Natural killer cell (primary cell): ENCODE measurements at regions not wholly inside any gene's neighbourhood (a gene's known extent, or its start where the extent isn't known, plus 50 kb on each side); places are given as distances from the start of the nearest gene placed in this dataset.

Experiments used
- ATAC-seq, 3 donors: fragments of 150-1000 bp in 2 of 3; fragments of 200-7000 bp in 1 of 3; cut with Tn5 transposase; 1 replicate in 1 of 3; 2 replicates in 2 of 3; pipeline ENCODE4 v1.10.0; 2021; ENCODE audit warnings: mild to moderate bottlenecking in 2 of 3, moderate library complexity in 2 of 3
- DNase-seq, 2 donors: peaks; one replicate each; pipeline versions ENCODE4 v3.0.0 to v3.0.0-alpha.2; 2013 to 2021; ENCODE audit warnings: mixed read lengths in 1 of 2
- H3K27ac ChIP-seq: one replicate; pipeline ENCODE4 v1.5.1; 2013; ENCODE audit warnings: mild to moderate bottlenecking, low read length
- H3K27me3 ChIP-seq: one replicate; pipeline ENCODE4 v1.6.1; 2013; ENCODE audit warnings: low read length; ENCODE audit not compliant: control insufficient read depth, insufficient read depth
- H3K36me3 ChIP-seq: one replicate; pipeline ENCODE4 v1.6.1; 2013; ENCODE audit warnings: low read length; ENCODE audit not compliant: control insufficient read depth, insufficient read depth
- H3K4me1 ChIP-seq: one replicate; pipeline ENCODE4 v1.6.1; 2013; ENCODE audit warnings: low read length; ENCODE audit not compliant: control insufficient read depth, insufficient read depth
- H3K4me3 ChIP-seq: one replicate; pipeline ENCODE4 v1.5.1; 2013; ENCODE audit warnings: low read length
- H3K9me3 ChIP-seq: one replicate; pipeline ENCODE4 v1.6.1; 2013; ENCODE audit warnings: low read length; ENCODE audit not compliant: control insufficient read depth, insufficient read depth
- H3K27ac Mint-ChIP-seq, 2 donors: one replicate each; pipeline ENCODE4 v1.8.0; 2022; ENCODE audit warnings: mild to moderate bottlenecking in 2 of 2, mixed read lengths in 2 of 2, moderate library complexity in 1 of 2
- H3K27me3 Mint-ChIP-seq, 2 donors: one replicate each; pipeline ENCODE4 v1.8.0; 2022; ENCODE audit warnings: low read depth in 2 of 2, mixed read lengths in 2 of 2
- H3K36me3 Mint-ChIP-seq: one replicate; pipeline ENCODE4 v1.8.0; 2022; ENCODE audit warnings: mixed read lengths
- H3K4me1 Mint-ChIP-seq, 2 donors: one replicate each; pipeline ENCODE4 v1.8.0; 2022; ENCODE audit warnings: mixed read lengths in 2 of 2
- H3K4me3 Mint-ChIP-seq: one replicate; pipeline ENCODE4 v1.8.0; 2022; ENCODE audit warnings: mild to moderate bottlenecking, moderate library complexity, mixed read lengths
- H3K9me3 Mint-ChIP-seq, 2 donors: one replicate each; pipeline ENCODE4 v1.8.0; 2022; ENCODE audit warnings: mixed read lengths in 2 of 2
- WGBS: methylation state at CpG from one replicate; pipeline ENCODE4 v1.1.7; 2013; ENCODE audit warnings: missing lambda C conversion rate; ENCODE audit not compliant: insufficient coverage; 5-methylcytosine and 5-hydroxymethylcytosine counted together
- intact Hi-C: fragments of 100-400 bp; cut with micrococcal nuclease; formaldehyde crosslinking; loops from one replicate; pipeline ENCODE4 v1.14.2; 2022
- TF ChIP-seq, protein P1 (sequence below): fragments of 200-600 bp; IDR thresholded peaks from one replicate; pipeline ENCODE4 v1.8.0; 2022; ENCODE audit warnings: antibody characterized with exemption

GRCh38 chr1:81703756-81704463, 96.8 kb upstream of the ADGRL2 start:
- no peaks in the 10 kb centered on the region for H3K27me3 ChIP-seq
- DNase-seq = no peak
- H3K36me3 ChIP-seq = no peaks in the 10 kb centered on the region
- Mint-ChIP-seq H3K27me3 (no peaks in the 10 kb centered on the region), H3K27ac (no peak overlapping the region), H3K9me3 (peaks cover 17 to 23% of the 10 kb centered on the region in 2 donors), H3K4me1 (no peaks in the 10 kb centered on the region), H3K36me3 (no peaks in the 10 kb centered on the region), H3K4me3 (no peak overlapping the region)
- TF ChIP-seq, protein P1, sequence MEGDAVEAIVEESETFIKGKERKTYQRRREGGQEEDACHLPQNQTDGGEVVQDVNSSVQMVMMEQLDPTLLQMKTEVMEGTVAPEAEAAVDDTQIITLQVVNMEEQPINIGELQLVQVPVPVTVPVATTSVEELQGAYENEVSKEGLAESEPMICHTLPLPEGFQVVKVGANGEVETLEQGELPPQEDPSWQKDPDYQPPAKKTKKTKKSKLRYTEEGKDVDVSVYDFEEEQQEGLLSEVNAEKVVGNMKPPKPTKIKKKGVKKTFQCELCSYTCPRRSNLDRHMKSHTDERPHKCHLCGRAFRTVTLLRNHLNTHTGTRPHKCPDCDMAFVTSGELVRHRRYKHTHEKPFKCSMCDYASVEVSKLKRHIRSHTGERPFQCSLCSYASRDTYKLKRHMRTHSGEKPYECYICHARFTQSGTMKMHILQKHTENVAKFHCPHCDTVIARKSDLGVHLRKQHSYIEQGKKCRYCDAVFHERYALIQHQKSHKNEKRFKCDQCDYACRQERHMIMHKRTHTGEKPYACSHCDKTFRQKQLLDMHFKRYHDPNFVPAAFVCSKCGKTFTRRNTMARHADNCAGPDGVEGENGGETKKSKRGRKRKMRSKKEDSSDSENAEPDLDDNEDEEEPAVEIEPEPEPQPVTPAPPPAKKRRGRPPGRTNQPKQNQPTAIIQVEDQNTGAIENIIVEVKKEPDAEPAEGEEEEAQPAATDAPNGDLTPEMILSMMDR = no peak
- WGBS = 93% methylated on average over 4 of the region's 5 CpGs
- no peaks in the 10 kb centered on the region for H3K4me1 ChIP-seq
- intact Hi-C loops = no loop called here
- no peak overlapping the region for H3K27ac ChIP-seq
- no peaks in the 10 kb centered on the region for H3K9me3 ChIP-seq
- H3K4me3 ChIP-seq = no peak overlapping the region
- no peak for ATAC-seq

- no peaks in the 10 kb centered on the region for H3K36me3 Mint-ChIP-seq
- H3K9me3 Mint-ChIP-seq = peaks cover 17 to 23% of the 10 kb centered on the region in 2 donors
- no peaks in the 10 kb centered on the region for H3K27me3 ChIP-seq
- H3K27ac Mint-ChIP-seq = no peak overlapping the region
- no peak overlapping the region for H3K27ac ChIP-seq
- no peak overlapping the region for H3K4me3 Mint-ChIP-seq
- ATAC-seq = no peak
- no peak overlapping the region for H3K4me3 ChIP-seq
- H3K4me1 ChIP-seq = no peaks in the 10 kb centered on the region
- intact Hi-C loops = no loop called here
- no peaks in the 10 kb centered on the region for H3K36me3 ChIP-seq
- H3K4me1 Mint-ChIP-seq = no peaks in the 10 kb centered on the region
- no peaks in the 10 kb centered on the region for H3K27me3 Mint-ChIP-seq
- H3K9me3 ChIP-seq = no peaks in the 10 kb centered on the region
- TF ChIP-seq, protein P1 = no peak
- no peak for DNase-seq
- WGBS = 75% methylated on average over 2 of the region's 3 CpGs
These were observed 97.4 kb upstream of the ADGRL2 start for GRCh38 chr1:81703391-81703755.

DNA sequence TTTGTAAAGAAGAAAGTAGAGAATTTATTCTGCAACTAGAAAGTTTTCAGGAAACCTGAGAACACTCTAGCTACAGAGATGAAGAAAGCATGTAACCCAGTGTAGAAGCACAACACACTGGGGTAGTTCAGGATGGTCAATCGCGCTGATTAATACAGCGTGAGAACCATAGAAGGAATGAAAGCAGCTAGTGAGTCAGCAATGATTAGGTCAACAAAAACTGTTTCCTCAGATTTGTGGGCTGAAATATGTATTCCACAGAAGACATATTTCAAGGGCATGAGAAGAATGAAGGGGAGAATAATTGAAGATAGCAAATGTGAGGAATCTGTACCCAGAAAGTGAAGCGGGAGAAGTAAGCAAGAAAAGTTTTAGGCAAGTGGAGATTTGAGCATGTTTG, 97.8 kb upstream of the ADGRL2 start:
- ATAC-seq (no peak), DNase-seq (no peak)
- H3K9me3 Mint-ChIP-seq = peaks cover 17 to 23% of the 10 kb centered on the region in 2 donors
- no peaks in the 10 kb centered on the region for H3K4me1 Mint-ChIP-seq
- Histone ChIP-seq H3K4me3 (no peak overlapping the region), H3K9me3 (no peaks in the 10 kb centered on the region), H3K27me3 (no peaks in the 10 kb centered on the region), H3K4me1 (no peaks in the 10 kb centered on the region), H3K36me3 (no peaks in the 10 kb centered on the region), H3K27ac (no peak overlapping the region)
- no peak overlapping the region for H3K4me3 Mint-ChIP-seq
- no peaks in the 10 kb centered on the region for H3K36me3 Mint-ChIP-seq
- TF ChIP-seq, protein P1 = no peak
- WGBS = 92% methylated on average over 4 of the region's 4 CpGs
- H3K27ac Mint-ChIP-seq = no peak overlapping the region
- intact Hi-C loops = no loop called here
- H3K27me3 Mint-ChIP-seq = no peaks in the 10 kb centered on the region

DNA sequence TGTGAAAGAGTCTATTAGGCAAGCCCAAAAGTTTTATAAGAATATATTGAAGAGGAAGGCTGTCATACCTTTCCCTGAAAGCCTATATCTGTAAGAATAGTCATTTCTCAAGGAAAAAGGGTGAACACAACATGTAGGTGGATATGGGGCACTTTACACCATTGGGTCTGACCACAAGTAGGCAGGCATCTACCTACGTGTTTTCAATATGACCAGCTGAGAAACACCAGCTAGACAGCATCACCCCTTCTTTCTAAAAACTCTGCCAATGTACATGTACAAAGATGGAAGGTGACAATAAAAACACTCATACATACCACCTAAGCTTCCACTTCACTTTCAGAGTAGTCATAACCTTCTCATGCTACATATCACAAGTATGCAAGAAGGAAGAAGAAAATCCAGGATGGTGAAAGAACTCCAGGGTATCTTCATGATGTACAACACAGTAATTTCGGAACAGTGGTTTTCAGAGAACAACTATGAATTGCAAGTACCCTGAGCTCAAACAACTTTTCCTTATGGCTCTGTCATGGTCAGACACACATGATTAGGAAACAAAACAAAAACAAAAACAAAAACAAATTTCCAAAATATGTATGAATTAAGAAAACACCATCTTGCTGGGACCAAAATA, 98.5 kb upstream of the ADGRL2 start:
- intact Hi-C loops = no loop called here
- H3K27me3 Mint-ChIP-seq = no peaks in the 10 kb centered on the region
- ATAC-seq (no peak), DNase-seq (no peak)
- no peak overlapping the region for H3K4me3 Mint-ChIP-seq
- no peaks in the 10 kb centered on the region for H3K36me3 ChIP-seq
- H3K9me3 Mint-ChIP-seq = peaks cover 19 to 25% of the 10 kb centered on the region in 2 donors
- H3K4me1 Mint-ChIP-seq = no peaks in the 10 kb centered on the region
- no peak overlapping the region for H3K27ac Mint-ChIP-seq
- 85% methylated on average over 2 of the region's 2 CpGs for WGBS
- H3K27me3 ChIP-seq = no peaks in the 10 kb centered on the region
- no peak overlapping the region for H3K4me3 ChIP-seq
- TF ChIP-seq, protein P1 = no peak
- H3K36me3 Mint-ChIP-seq = no peaks in the 10 kb centered on the region
- H3K4me1 ChIP-seq = no peaks in the 10 kb centered on the region
- no peaks in the 10 kb centered on the region for H3K9me3 ChIP-seq
- H3K27ac ChIP-seq = no peak overlapping the region
